Panc1 (cell line): ENCODE measurements at regions not wholly inside any gene's neighbourhood (a gene's known extent, or its start where the extent isn't known, plus 50 kb on each side); places are given as distances from the start of the nearest gene placed in this dataset.

ENCODE experiments used
- ATAC-seq: fragments of 200-7000 bp; cut with Tn5 transposase; 2 replicates; pipeline ENCODE4 v1.9.1; 2020; ENCODE audit warnings: mild to moderate bottlenecking, moderate library complexity
- BruUV-seq: library from RNA; stranded (reverse); fragments of 400-500 nt; replicated peaks from 2 replicates; lab custom pipeline; 2021; lab: Mats Ljungman, UMichigan
- CTCF ChIA-PET: fragments of 300-600 bp; sonication (Branson Sonifier 250); formaldehyde crosslinking; loops from one replicate; lab custom pipeline; 2022; ENCODE audit warnings: antibody characterized with exemption; lab: Charles Lee
- POLR2A ChIA-PET: fragments of 300-600 bp; sonication (Branson Sonifier 250); formaldehyde crosslinking; loops from one replicate; lab custom pipeline; 2022; ENCODE audit warnings: antibody characterized with exemption; lab: Charles Lee
- DNase-seq: peaks from one replicate; pipeline ENCODE4 v3.0.0-alpha.2; 2010; ENCODE audit warnings: low read depth, low spot score
- H3K27ac ChIP-seq: 2 replicates; pipeline ENCODE4 v1.5.1; 2011; ENCODE audit warnings: mild to moderate bottlenecking, low read length, inconsistent platforms
- H3K27me3 ChIP-seq: fragments of 200-500 bp; sonication (Bioruptor generic); 2 replicates; pipeline ENCODE4 v1.6.0; 2014; ENCODE audit warnings: low read length, inconsistent platforms; ENCODE audit not compliant: control insufficient read depth, insufficient read depth
- H3K36me3 ChIP-seq: fragments of 200-500 bp; sonication (Bioruptor generic); 2 replicates; pipeline ENCODE4 v1.5.1; 2014; ENCODE audit warnings: inconsistent platforms, mild to moderate bottlenecking, low read length, moderate library complexity; ENCODE audit not compliant: control insufficient read depth, insufficient read depth
- H3K4me1 ChIP-seq: 2 replicates; pipeline ENCODE4 v1.5.1; 2011; ENCODE audit warnings: inconsistent platforms, mild to moderate bottlenecking, low read length, moderate library complexity; ENCODE audit not compliant: control insufficient read depth, insufficient read depth
- H3K4me3 ChIP-seq, 2 experiments: 2 replicates each; pipeline ENCODE4 v1.5.1; 2011 to 2012; ENCODE audit warnings: low read depth in 2 of 2, low read length in 2 of 2, mild to moderate bottlenecking in 2 of 2, inconsistent platforms in 1 of 2, moderate library complexity in 1 of 2
- H3K9me3 ChIP-seq: fragments of 200-500 bp; sonication (Bioruptor generic); 2 replicates; pipeline ENCODE4 v1.5.1; 2014; ENCODE audit warnings: low read depth, mild to moderate bottlenecking, inconsistent platforms, low read length, moderate library complexity; ENCODE audit not compliant: control insufficient read depth, insufficient read depth
- POLR2AphosphoS5 ChIP-seq: IDR thresholded peaks from 2 replicates; pipeline ENCODE4 v1.6.1; 2012; ENCODE audit warnings: mild to moderate bottlenecking, low read depth, low read length, moderate library complexity
- SIN3A ChIP-seq: IDR thresholded peaks from 2 replicates; pipeline ENCODE4 v1.6.1; 2012; ENCODE audit warnings: low read depth, mild to moderate bottlenecking, low read length, moderate library complexity, borderline replicate concordance; ENCODE audit not compliant: insufficient read depth
- TCF7L2 ChIP-seq: IDR thresholded peaks from 2 replicates; pipeline ENCODE4 v1.6.1; 2011; ENCODE audit warnings: mild to moderate bottlenecking, low read depth, low read length, inconsistent platforms
- in situ Hi-C: cut with HindIII; loops from 2 replicates; pipeline ENCODE4 v1.10.0; 2016; ENCODE audit warnings: low sequenced_read_pairs, low pct_unique_long_range_greater_than_20kb
- intact Hi-C: fragments of 100-400 bp; cut with micrococcal nuclease; formaldehyde crosslinking; loops from one replicate; pipeline ENCODE4 v1.10.0; 2022; ENCODE audit not compliant: unreplicated experiment
- TF ChIP-seq, protein P1 (sequence below): fragments of 450-650 bp; IDR thresholded peaks from 2 replicates; pipeline ENCODE4 v1.5.1; 2017; ENCODE audit warnings: mild to moderate bottlenecking
- TF ChIP-seq, protein P2 (sequence below), 2 experiments: IDR thresholded peaks; 2 replicates each; pipeline ENCODE4 v1.6.1; 2011 to 2012; ENCODE audit warnings: low read depth in 2 of 2, control low read depth in 1 of 2, low read length in 1 of 2, mild to moderate bottlenecking in 1 of 2, moderate library complexity in 1 of 2; ENCODE audit not compliant: insufficient read depth in 1 of 2

DNA sequence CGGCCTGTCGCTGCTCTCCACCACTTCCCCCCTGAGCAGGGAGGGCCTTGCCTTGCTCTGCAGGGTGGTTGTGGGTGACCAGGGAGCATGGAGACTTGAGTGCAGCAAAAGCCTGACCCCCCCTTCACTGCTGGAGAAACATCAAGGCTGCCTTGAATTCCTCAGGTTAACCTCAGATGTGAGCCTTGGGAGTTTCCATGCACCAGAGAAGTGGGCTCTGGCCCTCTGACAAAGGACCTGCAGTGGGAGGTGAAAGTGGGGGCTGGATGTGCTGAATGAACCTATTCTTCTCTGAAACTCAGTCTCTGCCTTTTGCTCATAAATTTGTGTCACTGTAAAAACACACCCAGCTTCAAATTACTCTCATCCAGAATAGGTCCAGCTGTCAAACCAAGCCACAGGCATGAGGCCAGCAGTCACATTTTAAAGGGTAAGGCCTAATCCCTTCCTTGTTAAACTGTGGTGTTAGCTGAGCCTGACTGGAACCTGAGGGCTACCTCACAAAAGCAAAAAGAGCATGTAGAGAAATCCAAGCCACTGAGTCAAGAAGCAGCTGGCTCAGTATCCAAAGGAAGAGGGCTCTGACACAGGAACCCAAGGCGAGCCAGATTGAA, 356.8 kb downstream of the CCSER2 start:
- TF ChIP-seq SIN3A = no peak
- TF ChIP-seq, protein P1, sequence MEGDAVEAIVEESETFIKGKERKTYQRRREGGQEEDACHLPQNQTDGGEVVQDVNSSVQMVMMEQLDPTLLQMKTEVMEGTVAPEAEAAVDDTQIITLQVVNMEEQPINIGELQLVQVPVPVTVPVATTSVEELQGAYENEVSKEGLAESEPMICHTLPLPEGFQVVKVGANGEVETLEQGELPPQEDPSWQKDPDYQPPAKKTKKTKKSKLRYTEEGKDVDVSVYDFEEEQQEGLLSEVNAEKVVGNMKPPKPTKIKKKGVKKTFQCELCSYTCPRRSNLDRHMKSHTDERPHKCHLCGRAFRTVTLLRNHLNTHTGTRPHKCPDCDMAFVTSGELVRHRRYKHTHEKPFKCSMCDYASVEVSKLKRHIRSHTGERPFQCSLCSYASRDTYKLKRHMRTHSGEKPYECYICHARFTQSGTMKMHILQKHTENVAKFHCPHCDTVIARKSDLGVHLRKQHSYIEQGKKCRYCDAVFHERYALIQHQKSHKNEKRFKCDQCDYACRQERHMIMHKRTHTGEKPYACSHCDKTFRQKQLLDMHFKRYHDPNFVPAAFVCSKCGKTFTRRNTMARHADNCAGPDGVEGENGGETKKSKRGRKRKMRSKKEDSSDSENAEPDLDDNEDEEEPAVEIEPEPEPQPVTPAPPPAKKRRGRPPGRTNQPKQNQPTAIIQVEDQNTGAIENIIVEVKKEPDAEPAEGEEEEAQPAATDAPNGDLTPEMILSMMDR = no peak
- TF ChIP-seq POLR2AphosphoS5 = no peak
- TF ChIP-seq TCF7L2 = no peak
- TF ChIP-seq, protein P2, sequence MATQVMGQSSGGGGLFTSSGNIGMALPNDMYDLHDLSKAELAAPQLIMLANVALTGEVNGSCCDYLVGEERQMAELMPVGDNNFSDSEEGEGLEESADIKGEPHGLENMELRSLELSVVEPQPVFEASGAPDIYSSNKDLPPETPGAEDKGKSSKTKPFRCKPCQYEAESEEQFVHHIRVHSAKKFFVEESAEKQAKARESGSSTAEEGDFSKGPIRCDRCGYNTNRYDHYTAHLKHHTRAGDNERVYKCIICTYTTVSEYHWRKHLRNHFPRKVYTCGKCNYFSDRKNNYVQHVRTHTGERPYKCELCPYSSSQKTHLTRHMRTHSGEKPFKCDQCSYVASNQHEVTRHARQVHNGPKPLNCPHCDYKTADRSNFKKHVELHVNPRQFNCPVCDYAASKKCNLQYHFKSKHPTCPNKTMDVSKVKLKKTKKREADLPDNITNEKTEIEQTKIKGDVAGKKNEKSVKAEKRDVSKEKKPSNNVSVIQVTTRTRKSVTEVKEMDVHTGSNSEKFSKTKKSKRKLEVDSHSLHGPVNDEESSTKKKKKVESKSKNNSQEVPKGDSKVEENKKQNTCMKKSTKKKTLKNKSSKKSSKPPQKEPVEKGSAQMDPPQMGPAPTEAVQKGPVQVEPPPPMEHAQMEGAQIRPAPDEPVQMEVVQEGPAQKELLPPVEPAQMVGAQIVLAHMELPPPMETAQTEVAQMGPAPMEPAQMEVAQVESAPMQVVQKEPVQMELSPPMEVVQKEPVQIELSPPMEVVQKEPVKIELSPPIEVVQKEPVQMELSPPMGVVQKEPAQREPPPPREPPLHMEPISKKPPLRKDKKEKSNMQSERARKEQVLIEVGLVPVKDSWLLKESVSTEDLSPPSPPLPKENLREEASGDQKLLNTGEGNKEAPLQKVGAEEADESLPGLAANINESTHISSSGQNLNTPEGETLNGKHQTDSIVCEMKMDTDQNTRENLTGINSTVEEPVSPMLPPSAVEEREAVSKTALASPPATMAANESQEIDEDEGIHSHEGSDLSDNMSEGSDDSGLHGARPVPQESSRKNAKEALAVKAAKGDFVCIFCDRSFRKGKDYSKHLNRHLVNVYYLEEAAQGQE (IDR thresholded peaks at IDR 0.05; ENCODE audit: insufficient read depth in 1 of 2, low read depth in 2 of 2, low read length in 1 of 2) = no peak
- ChIA-PET CTCF (no interaction called here), POLR2A (interaction anchor here (0.6 kb wide), 1 partner anchor 16 kb away, joined by 3 read pairs; no protein-coding TSS in a partner anchor)
- Histone ChIP-seq H3K27me3 (no peaks in the 10 kb centered on the region), H3K27ac (no peak overlapping the region), H3K9me3 (no peaks in the 10 kb centered on the region), H3K36me3 (no peaks in the 10 kb centered on the region), H3K4me3 (no peak overlapping the region), H3K4me1 (no peaks in the 10 kb centered on the region)
- no TSS peak for BruUV-seq
- in situ Hi-C loops (no loop called here), intact Hi-C loops (no loop called here)
- ATAC-seq (no peak), DNase-seq (no peak)

DNA sequence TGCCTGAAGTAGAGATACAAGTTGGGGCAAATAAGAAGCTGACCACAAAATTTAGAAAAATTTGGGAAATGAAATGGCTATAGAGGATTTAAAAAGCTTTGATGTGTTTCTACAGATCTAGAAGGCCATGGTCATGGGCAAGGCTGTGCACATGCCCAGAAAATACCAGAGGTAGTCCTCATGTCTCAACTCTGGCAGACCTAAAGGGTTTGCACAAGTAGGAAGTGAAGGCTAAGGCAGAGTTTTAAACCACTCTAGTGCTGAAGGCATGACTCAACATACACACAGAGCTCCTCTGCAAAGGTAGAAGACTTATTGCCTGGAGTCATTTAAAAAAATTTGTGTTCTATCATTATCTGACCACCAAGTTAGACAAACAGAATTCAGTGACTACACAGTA, 364.6 kb downstream of the CCSER2 start:
- no peak for TF ChIP-seq TCF7L2
- TF ChIP-seq, protein P2 (IDR thresholded peaks at IDR 0.05; ENCODE audit: insufficient read depth in 1 of 2, low read depth in 2 of 2, low read length in 1 of 2) = no peak
- TF ChIP-seq SIN3A = no peak
- TF ChIP-seq POLR2AphosphoS5 = no peak
- TF ChIP-seq, protein P1 = no peak
- Histone ChIP-seq H3K36me3 (no peaks in the 10 kb centered on the region), H3K9me3 (no peaks in the 10 kb centered on the region), H3K4me3 (no peak overlapping the region), H3K27ac (no peak overlapping the region), H3K4me1 (no peaks in the 10 kb centered on the region), H3K27me3 (no peaks in the 10 kb centered on the region; the same call in 1 of the 2 replicates)
- intact Hi-C loops (no loop called here), in situ Hi-C loops (no loop called here)
- ChIA-PET POLR2A (no interaction called here), CTCF (no interaction called here)
- ATAC-seq (no peak), DNase-seq (no peak)
- BruUV-seq = no TSS peak
